B cell (primary cell): ENCODE measurements at regions not wholly inside any gene's neighbourhood (a gene's known extent, or its start where the extent isn't known, plus 50 kb on each side); places are given as distances from the start of the nearest gene placed in this dataset.

Experiments
- EZH2 ChIP-seq: IDR thresholded peaks from 2 replicates; pipeline ENCODE4 v1.6.1; 2012; ENCODE audit warnings: borderline replicate concordance, low read depth, mild to moderate bottlenecking, moderate library complexity, low read length; ENCODE audit not compliant: insufficient read depth, poor library complexity, severe bottlenecking
- TF ChIP-seq, protein P1 (sequence below): fragments of 200-600 bp; IDR thresholded peaks from one replicate; pipeline ENCODE4 v1.8.0; 2022; ENCODE audit warnings: antibody characterized with exemption, mild to moderate bottlenecking

- TF ChIP-seq, protein P1, sequence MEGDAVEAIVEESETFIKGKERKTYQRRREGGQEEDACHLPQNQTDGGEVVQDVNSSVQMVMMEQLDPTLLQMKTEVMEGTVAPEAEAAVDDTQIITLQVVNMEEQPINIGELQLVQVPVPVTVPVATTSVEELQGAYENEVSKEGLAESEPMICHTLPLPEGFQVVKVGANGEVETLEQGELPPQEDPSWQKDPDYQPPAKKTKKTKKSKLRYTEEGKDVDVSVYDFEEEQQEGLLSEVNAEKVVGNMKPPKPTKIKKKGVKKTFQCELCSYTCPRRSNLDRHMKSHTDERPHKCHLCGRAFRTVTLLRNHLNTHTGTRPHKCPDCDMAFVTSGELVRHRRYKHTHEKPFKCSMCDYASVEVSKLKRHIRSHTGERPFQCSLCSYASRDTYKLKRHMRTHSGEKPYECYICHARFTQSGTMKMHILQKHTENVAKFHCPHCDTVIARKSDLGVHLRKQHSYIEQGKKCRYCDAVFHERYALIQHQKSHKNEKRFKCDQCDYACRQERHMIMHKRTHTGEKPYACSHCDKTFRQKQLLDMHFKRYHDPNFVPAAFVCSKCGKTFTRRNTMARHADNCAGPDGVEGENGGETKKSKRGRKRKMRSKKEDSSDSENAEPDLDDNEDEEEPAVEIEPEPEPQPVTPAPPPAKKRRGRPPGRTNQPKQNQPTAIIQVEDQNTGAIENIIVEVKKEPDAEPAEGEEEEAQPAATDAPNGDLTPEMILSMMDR: no peak
- no peak for TF ChIP-seq EZH2
These were observed 1222.1 kb downstream of the OTOL1 start for GRCh38 chr3:162718697-162719096.
